SK-N-MC (cell line): ENCODE measurements at regions not wholly inside any gene's neighbourhood (a gene's known extent, or its start where the extent isn't known, plus 50 kb on each side); places are given as distances from the start of the nearest gene placed in this dataset.

Experiments used
- DNase-seq: peaks from one replicate; pipeline ENCODE4 v3.0.0-alpha.2; 2011; ENCODE audit warnings: low read depth, low spot score
- H3K27ac ChIP-seq: fragments of 200-600 bp; sonication (generic); 2 replicates; pipeline ENCODE4 v1.5.1; 2016; ENCODE audit warnings: mixed run types
- H3K36me3 ChIP-seq: fragments of 200-600 bp; sonication (generic); 2 replicates; pipeline ENCODE4 v1.6.1; 2017; ENCODE audit warnings: antibody characterized with exemption, low read length, mixed read lengths; ENCODE audit not compliant: insufficient read depth
- H3K4me3 ChIP-seq: fragments of 200-600 bp; sonication (generic); 2 replicates; pipeline ENCODE4 v1.5.1; 2016
- H3K9ac ChIP-seq: fragments of 200-600 bp; sonication (generic); 2 replicates; pipeline ENCODE4 v1.8.0; 2017; ENCODE audit warnings: mixed run types, mixed read lengths; ENCODE audit not compliant: insufficient read length
- H3K9me3 ChIP-seq: fragments of 200-600 bp; sonication (generic); 2 replicates; pipeline ENCODE4 v1.6.1; 2017; ENCODE audit warnings: low read depth, mild to moderate bottlenecking, antibody characterized with exemption, low read length, moderate library complexity, mixed read lengths
- EZH2 ChIP-seq: fragments of 200-600 bp; sonication (generic); IDR thresholded peaks from one replicate; pipeline ENCODE4 v1.6.1; 2017; ENCODE audit warnings: antibody characterized with exemption
- FOXP2 ChIP-seq: optimal IDR thresholded peaks from 2 replicates; pipeline ENCODE3; 2011; ENCODE audit warnings: mild to moderate bottlenecking, moderate library complexity; ENCODE audit not compliant: insufficient read depth; ENCODE audit errors: extremely low read length, control extremely low read depth
- POLR2AphosphoS5 ChIP-seq: IDR thresholded peaks from 2 replicates; pipeline ENCODE4 v1.6.1; 2012; ENCODE audit warnings: mild to moderate bottlenecking, low read depth, low read length, borderline replicate concordance

DNA sequence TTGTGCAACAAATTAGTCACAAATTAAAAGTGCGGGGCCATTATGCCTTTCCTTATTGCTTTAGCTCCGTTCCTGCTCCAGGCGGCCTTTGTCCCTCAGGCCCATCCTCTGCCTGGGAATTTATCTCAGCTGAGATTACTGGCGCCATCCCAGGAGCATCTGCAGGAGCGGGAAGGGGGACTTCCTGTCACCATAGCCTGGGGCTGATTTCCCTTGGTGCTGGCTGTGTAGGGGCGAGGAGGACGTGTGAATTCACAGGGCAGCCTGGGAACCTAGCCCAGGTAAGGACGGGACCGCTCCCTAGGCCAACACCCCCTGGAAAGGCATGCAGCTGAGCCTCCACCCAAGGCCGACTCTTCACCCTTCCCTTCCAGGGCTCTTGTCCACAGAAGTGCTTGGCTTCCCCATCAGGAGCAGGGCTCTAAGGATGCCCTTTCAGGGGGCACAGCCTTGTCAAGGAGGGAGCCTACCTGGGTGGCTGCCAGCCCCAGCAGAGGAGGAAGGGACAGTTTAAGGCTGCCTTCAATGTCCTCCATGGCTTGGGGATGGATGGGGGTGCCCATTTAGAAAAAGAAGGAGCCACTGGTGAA is 72.6 kb upstream of the NKX1-1 start:
- Histone ChIP-seq H3K36me3 (no peaks in the 10 kb centered on the region), H3K9me3 (no peaks in the 10 kb centered on the region)
- TF ChIP-seq FOXP2 (no peak), EZH2 (no peak), POLR2AphosphoS5 (no peak)

DNA sequence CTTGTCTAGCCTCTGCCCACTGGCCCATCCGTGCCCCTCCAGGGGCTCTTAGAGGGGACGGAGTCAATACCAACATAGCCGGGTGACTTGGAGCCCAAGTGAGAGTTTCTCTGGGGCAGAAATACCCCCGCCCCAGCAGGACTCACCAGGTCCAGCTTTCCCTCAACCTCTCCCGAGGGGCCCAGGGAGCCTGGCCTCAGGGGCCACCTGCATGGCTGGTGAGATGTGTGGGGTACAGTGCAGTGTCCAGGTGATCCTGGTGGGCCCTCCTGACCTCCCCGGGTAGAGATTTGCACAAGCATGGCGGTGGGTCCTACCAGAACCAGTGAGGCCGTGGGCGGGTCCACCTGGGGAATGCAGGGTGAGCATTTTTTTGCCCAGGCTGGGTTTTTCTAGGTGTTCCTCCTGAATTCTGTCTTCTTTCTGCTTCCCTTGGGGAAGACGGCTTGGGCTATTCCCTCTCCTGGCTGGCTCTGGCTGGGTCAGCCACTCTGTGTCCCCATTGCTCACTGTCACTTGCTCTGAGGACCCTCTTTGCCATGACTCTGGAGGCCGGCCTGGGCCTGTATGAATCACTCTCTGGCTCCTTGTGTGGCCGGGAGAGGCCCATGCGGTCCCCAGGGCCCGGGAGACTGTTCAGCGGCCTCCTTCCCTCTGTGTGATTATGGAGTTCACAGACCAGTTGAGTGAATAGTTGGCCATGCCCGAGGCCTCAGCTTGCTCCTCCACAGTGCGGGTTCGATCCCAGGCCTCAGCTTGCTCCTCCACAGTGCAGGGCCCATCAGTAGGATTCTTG is 71.0 kb upstream of the NKX1-1 start:
- Histone ChIP-seq H3K9me3 (no peaks in the 10 kb centered on the region), H3K36me3 (no peaks in the 10 kb centered on the region), H3K27ac (no peak overlapping the region), H3K9ac (no peak overlapping the region), H3K4me3 (no peak overlapping the region)
- TF ChIP-seq POLR2AphosphoS5 (no peak), FOXP2 (no peak), EZH2 (no peak)
- no peak for DNase-seq

More for the DNA sequence above, 72.6 kb upstream of the NKX1-1 start:
- Histone ChIP-seq H3K9ac (no peak overlapping the region), H3K27ac (no peak overlapping the region), H3K4me3 (no peak overlapping the region)
- DNase-seq = no peak

DNA sequence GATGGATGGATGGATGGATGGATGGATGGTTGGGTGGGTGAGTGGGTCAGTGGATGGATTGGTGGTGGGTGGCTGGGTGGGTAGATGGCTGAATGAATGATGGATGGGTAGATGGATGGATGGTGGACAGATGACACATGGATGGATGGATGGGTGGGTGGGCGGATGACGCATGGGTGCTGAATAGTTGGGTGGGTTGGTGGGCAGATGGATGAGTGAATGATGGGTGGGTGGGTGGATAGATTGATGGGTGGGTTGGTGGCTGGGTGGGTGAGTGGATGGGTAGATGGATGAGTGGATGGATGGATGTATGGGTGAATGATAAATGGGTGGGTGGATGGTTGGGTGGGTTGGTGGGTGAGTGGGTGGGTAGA is 69.9 kb upstream of the NKX1-1 start:
- Histone ChIP-seq H3K4me3 (no peak overlapping the region), H3K27ac (no peak overlapping the region), H3K9ac (no peak overlapping the region), H3K9me3 (no peaks in the 10 kb centered on the region), H3K36me3 (no peaks in the 10 kb centered on the region)
- TF ChIP-seq FOXP2 (no peak), POLR2AphosphoS5 (no peak), EZH2 (no peak)
- DNase-seq = no peak

DNA sequence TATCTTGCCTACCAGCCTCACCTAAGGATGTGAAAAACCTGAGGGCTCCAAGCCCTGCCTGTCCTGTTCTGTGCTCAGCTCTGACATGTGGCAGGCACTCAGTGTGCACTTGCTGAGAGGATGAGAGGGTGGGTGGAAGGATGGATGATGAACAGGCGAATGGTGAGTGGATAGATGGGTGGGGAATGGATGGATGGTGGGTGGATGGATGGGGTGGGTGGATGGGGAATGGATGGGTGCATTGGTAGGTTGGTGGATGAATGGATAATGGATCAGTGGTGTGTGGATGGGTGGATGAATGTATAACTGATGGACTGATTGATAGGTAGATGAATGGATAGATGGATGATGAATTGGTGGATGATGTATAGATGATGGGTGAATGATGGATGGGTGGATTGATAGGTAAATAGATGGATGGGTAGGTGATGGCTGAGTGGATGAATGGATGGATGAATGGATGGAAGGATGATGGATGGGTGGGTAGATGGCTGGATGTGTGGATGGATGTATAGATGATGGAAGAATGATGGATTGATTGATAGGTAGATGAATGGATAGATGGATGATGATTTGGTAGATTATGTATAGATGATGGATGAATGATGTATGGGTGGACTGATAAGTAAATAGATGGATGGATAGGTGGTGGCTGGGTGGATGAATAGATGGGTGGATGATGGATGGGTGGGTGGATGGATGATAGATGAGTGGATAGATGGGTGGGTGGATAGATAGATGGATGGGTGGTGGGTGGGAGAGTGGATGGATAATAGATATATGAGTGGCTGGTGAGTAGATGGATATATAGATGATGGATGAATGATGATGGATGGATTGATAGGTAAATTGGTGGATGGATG is 69.3 kb upstream of the NKX1-1 start:
- Histone ChIP-seq H3K9ac (no peak overlapping the region), H3K4me3 (no peak overlapping the region), H3K9me3 (no peaks in the 10 kb centered on the region), H3K36me3 (no peaks in the 10 kb centered on the region), H3K27ac (no peak overlapping the region)
- TF ChIP-seq EZH2 (no peak), POLR2AphosphoS5 (no peak)
- no peak for DNase-seq

DNA sequence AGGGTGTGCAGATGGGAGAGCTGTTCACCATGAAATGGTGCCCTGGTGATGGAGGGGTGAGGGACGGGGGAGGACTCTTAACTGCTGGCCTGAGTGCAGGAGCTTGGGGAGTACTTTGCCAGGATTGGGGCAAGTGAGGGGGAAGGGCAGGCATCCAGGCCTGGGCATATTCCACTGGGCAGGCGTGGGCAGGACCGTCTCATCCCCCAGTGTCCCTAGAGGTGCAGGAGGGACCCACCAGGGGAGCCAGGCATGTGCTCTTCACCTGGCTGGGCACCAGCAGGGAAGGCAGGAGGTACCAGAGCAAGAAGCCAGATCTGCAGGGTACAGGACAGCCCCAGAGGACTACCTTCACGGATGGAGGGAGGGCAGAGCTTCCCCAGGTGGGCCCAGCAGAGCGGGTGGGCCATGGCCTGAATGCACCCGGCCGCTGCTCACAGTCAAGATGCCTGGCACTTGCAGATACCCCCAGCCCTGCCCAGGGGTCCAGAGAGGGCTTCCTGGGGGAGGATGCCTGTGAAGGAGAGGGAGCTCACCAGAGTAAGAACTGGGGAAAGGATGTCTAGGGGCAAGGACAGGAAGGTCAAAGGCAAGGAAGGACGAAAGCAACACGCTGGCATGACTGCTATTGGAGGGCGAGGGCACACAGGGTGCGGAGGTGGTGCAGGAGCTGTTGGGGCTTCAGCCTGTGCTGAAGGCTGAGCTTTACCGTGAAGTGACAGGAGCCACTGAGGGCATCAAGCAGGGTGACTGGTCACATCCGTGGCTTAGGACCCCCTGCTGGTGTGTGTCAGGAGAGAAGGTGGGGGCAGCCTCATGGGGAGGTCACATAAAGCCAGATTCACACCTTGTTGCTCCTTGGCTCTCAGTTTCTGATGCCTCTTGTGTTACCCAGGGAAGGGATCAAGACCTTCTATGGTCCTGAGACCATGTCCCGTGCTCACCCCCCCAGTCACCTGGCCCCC is 68.2 kb upstream of the NKX1-1 start:
- no peaks in the 10 kb centered on the region for H3K36me3 ChIP-seq
- no peak overlapping the region for H3K9ac ChIP-seq
- no peaks in the 10 kb centered on the region for H3K9me3 ChIP-seq
- no peak overlapping the region for H3K4me3 ChIP-seq
- H3K27ac ChIP-seq = no peak overlapping the region
- no peak for TF ChIP-seq FOXP2
- TF ChIP-seq EZH2 = no peak
- TF ChIP-seq POLR2AphosphoS5 = no peak
- DNase-seq = no peak

DNA sequence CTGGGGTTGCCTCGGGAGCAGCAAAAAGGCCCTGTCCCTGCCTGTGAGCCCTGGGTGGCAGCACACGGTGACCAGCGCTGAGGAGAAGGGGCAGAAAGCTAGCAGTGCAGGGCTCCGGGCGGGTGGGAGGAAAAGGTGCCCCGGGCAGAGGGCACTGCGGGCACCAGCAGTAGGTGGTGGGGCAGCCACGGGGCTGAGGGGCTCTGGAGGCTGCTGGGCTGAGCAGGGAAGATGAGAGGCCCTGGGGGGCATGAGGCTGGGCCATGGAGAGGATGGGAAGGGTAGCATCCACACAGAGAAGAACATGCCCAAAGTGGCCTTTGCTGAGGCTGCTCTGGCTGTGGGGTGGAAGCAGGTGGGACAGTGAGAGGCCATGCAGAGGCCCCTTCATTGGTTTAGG is 67.5 kb upstream of the NKX1-1 start:
- DNase-seq = no peak
- Histone ChIP-seq H3K4me3 (no peak overlapping the region), H3K27ac (no peak overlapping the region), H3K9me3 (no peaks in the 10 kb centered on the region), H3K9ac (no peak overlapping the region), H3K36me3 (no peaks in the 10 kb centered on the region)
- TF ChIP-seq FOXP2 (no peak), POLR2AphosphoS5 (no peak), EZH2 (no peak)

DNA sequence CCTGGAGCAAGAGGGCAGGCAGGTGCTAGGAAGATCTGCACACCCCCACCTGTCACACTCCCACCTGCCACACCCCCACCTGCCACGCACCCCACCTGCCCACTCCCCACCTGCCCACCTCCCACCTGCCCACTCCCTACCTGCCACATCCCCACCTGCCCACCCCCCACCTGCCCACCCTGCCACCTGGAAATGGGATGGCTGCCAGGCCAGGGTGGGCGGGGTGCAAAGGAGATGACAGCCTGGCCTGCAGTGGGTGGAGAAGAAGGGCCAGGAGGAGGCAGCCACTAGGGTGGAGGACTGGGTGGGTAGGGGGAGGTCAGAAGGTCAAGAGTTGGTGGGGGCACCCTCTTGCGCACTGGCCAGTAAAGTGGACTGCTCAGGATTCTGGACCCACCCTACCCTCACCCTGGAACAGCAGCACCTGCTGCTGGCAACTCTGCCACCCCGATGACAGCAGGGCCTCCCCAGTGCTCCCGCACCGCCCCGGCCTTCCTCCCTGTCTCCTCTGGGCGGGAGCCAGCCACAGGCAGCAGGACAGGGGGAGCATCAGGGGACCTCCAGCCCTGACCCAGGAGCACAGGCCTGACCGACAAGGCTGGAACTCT is 66.8 kb upstream of the NKX1-1 start:
- no peak overlapping the region for H3K27ac ChIP-seq
- H3K36me3 ChIP-seq = no peaks in the 10 kb centered on the region
- no peak overlapping the region for H3K4me3 ChIP-seq
- no peak overlapping the region for H3K9ac ChIP-seq
- no peaks in the 10 kb centered on the region for H3K9me3 ChIP-seq
- DNase-seq = no peak
- no peak for TF ChIP-seq EZH2
- TF ChIP-seq POLR2AphosphoS5 = no peak
- no peak for TF ChIP-seq FOXP2
